ENCODE measurements at regions not wholly inside any gene's neighbourhood (a gene's known extent, or its start where the extent isn't known, plus 50 kb on each side); places are given as distances from the start of the nearest gene placed in this dataset.

DNA sequence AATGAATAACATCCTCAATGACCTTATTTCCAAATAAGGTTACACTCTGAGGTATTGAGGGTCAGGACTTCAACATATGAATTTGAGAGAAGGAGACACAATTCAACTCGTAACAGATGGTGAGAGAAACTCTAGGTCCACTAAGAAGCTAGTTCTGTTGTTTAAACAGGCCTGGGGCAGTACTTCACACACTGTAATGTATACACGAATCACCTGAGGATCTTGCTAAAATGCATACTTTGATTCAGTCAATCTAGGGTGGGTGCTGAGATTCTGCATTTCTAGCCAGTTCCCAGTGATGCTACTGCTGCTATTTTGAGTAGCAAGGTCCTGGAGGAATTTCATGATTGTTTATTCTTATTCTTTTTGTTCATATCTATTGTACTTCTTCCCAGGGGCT is 186.8 kb downstream of the SATB1 start:
- TF ChIP-seq EP300 (IDR thresholded peaks at IDR 0.05; ENCODE audit: borderline replicate concordance) (no peak), ZBTB7A (IDR thresholded peaks at IDR 0.05; ENCODE audit: low read depth) (no peak), CEBPB (IDR thresholded peaks at IDR 0.05) (no peak), CREB1 (IDR thresholded peaks at IDR 0.05; ENCODE audit: low read depth) (no peak)
- TF ChIP-seq, protein P1, sequence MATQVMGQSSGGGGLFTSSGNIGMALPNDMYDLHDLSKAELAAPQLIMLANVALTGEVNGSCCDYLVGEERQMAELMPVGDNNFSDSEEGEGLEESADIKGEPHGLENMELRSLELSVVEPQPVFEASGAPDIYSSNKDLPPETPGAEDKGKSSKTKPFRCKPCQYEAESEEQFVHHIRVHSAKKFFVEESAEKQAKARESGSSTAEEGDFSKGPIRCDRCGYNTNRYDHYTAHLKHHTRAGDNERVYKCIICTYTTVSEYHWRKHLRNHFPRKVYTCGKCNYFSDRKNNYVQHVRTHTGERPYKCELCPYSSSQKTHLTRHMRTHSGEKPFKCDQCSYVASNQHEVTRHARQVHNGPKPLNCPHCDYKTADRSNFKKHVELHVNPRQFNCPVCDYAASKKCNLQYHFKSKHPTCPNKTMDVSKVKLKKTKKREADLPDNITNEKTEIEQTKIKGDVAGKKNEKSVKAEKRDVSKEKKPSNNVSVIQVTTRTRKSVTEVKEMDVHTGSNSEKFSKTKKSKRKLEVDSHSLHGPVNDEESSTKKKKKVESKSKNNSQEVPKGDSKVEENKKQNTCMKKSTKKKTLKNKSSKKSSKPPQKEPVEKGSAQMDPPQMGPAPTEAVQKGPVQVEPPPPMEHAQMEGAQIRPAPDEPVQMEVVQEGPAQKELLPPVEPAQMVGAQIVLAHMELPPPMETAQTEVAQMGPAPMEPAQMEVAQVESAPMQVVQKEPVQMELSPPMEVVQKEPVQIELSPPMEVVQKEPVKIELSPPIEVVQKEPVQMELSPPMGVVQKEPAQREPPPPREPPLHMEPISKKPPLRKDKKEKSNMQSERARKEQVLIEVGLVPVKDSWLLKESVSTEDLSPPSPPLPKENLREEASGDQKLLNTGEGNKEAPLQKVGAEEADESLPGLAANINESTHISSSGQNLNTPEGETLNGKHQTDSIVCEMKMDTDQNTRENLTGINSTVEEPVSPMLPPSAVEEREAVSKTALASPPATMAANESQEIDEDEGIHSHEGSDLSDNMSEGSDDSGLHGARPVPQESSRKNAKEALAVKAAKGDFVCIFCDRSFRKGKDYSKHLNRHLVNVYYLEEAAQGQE (IDR thresholded peaks at IDR 0.05; ENCODE audit: low read depth) = no peak
- TF ChIP-seq, protein P2, sequence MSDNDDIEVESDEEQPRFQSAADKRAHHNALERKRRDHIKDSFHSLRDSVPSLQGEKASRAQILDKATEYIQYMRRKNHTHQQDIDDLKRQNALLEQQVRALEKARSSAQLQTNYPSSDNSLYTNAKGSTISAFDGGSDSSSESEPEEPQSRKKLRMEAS (IDR thresholded peaks at IDR 0.05) = no peak

Data from Ishikawa (cell line).